Activated naive CD4-positive, alpha-beta T cell treated with anti-CD3 and anti-CD28 coated beads, Interleukin-2, amount 50 U/mL, for 16 hours (primary cell): ENCODE measurements at regions not wholly inside any gene's neighbourhood (a gene's known extent, or its start where the extent isn't known, plus 50 kb on each side); places are given as distances from the start of the nearest gene placed in this dataset.
"Not testable (repeated sequence)": the region's sequence is repeated elsewhere in the genome, so short reads cannot be mapped to it uniquely, and the experiment has no call there.

ENCODE experiments used
- DNase-seq: peaks from one replicate; pipeline ENCODE4 v3.0.0-alpha.2; 2020

DNA sequence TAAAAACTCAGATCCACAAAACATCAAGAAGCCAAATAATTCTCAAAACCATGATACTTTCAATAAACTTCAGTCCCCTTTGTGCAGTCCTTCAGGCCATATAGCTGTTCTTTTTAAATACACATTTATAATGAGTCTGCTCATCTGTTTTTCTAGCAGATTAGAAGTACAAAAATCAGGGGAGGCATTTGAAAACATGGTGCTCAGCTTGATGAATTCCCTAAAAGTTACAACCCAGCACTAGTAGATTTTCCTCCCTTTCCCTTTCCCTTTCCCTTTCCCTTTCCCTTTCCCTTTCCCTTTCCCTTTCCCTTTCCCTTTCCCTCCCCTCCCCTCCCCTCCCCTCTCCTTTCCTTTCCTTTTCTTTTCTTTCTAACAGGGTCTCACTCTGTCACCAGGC lies 884.6 kb upstream of the AMELY start:
- DNase-seq: no peak

DNA sequence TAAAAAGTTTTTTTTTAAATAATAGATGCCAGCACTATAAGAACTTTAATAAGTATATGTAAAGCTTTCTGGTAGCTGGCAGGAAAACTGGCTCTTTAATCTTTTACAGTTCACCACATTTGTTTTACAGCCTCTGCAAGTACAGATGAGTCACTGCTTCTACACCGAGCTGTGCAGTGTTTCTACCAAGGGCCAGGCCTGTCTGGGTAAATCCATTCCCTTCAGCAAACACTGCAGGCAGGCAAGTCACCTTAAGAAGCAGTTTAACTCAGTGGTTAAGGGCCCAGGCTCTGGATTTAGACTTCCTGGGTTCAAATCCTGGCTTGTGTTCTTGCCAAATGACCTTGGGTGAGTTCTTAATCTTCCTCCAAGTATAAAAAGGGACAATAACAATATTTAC lies 882.9 kb upstream of the AMELY start:
- no peak for DNase-seq

DNA sequence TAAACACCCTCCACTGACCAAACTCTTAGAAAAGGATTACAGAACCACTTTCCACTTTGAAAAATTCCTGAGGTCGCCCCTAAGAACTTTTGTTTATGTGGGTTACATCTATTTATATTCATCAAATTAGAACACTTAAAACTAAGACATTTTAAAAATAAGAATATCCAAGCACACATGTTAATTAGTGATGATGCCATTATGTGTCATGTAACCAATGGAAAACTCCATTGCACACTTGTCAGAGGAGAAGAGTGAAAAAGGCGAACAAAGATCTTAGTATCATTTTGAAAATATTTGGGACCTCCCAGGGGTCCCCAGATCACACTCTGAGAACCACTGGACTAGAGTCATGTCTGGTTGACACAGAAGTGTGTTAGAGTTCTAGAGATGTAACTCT lies 882.4 kb upstream of the AMELY start:
- DNase-seq: no peak

GRCh38 chrY:7792431-7792830 lies 880.9 kb upstream of the AMELY start:
- DNase-seq: no peak

GRCh38 chrY:7781501-7781900 lies 869.9 kb upstream of the AMELY start:
- DNase-seq: no peak

DNA sequence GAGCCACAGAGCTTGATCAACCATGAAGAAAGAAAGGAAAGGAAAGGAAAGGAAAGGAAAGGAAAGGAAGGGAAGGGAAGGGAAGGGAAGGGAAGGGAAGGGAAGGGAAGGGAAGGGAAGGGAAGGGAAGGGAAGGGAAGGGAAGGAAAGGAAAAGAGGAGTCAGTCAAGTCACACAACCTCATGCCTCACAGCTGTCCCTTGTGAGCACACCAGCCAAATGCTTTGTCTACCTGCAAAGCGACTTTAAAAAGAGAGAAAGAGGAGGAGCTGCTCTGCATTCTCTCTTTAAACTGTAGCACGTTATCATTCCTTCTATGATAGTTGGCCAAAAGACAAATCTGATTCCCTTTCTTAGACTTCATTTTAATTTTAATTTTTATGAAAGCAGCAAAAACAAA lies 863.9 kb upstream of the AMELY start:
- not testable (repeated sequence) for DNase-seq

DNA sequence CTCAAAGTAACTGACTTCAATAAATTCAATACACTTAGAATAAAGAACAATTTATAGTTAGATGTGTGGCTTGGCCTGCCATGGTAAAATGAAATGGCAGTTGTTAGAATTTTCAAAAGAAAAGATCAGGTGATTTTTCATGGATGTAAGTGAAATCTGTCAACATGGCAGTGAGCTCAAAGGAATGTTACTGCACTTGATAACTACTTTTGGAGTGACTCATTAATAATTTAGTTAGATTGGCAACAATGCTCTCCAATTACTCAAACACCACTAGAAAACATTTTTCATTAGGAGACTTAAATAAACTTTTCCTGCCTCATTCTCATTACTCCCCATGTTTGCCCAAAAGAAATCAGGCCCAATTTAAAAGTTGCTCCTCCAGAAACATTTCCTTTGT lies 860.2 kb upstream of the AMELY start:
- no peak for DNase-seq

DNA sequence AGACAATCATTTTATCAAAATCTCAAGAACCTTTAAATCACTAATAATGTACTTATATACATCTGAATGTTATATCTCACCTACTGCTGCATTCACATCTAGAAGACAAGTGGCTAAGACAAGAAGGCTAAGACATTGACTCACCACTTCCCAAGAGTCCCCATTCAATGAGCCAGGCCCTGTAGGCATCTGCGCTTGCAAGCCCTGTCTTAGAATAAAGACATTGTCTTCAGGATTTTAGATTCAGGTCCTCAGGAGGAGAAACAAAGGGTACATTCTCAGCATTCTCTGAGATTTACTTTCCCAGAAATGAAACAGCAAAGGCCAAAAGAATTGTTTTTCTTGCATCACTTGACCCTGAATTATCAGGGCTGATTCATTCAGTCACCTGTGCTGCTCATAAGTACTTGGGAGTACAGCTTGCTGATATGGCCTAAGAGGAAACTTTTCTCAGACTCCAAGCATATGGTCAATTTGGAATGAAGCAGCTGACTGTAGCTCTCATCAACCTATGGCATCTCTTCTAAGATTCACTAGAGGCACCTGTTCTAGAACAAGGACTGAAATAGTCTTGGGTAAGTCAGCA lies 858.3 kb upstream of the AMELY start:
- DNase-seq: no peak

DNA sequence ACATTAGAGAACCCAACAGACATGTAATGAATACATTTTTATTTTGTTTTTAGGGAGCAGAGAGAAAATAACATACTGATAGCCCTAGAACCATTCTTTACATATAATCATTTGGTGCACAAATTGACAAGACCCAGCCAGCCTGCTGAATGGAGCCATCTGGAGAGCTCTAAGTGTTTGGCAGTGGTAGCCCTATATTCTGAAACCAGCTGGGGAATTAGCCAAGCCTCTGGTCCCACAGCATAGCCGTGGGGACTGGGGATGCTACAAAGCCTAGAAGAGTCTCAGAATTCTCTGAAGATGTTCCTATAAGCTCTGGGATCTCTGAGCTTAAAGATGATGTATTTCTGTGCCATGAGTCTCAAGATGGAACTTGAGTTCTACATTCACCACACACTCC lies 857.3 kb upstream of the AMELY start:
- no peak for DNase-seq

- DNase-seq: no peak
Observed at GRCh38 chrY:7753711-7754110, 842.2 kb upstream of the AMELY start.

GRCh38 chrY:7746781-7747180 lies 835.2 kb upstream of the AMELY start:
- DNase-seq: no peak

DNA sequence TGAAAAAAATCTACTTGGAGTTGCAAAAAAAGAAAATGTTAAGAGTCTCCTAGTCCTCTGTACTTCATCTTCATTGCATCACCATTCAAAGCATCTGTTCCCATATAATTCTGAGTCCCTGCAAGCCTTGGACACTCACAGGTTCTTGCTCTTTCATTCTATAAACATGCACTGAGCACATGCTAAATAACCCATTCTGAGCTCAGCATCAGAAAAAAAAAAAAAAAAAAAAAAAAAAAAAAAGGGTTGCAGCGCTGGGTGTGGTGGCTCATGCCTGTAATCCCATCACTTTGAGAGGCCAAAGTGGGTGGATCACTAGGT lies 834.0 kb upstream of the AMELY start:
- DNase-seq: no peak

- no peak for DNase-seq
Observed at GRCh38 chrY:7744691-7745580, 833.4 kb upstream of the AMELY start.

DNA sequence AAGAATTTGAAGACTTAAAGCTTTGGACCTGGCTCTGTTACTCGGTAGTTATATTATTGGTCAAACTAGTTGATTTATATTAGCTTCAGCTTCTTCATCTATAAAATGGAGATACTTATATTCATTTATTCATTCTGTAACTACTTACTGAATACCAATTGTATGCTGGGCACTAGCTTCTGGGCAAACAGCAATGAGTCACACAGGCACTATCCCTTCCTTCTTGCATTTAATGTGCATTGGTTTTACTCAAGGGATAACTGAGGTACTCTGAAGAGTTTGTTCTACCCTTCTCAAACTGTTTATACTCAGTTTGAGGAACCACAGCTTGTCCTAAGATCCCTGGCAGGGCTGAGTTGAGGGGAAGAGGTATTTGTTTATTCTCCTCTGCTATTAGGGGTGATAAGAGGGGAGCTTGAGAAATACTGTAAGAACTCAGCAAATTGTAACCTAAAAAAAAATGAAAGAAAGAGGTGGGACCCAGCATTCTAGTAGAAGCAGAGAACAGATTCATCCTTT lies 825.4 kb upstream of the AMELY start:
- DNase-seq: no peak

DNA sequence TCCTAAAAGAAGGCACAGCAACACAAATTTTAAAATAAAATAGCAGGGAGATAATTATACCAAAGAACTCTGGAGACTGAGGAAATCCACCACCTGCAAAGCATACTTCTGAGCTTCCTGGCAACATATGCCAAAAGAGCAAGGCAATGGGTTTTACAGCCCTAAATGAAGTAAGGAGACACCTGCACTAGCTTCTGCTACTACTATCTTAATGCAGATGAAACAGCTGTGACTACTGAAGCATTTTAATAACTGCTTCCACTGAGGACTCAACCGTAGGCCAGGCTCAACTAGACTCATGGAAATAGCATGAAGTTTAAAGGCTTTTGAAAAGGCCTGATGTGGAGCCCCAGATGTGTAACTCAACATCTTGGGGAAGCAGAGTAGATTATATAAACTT lies 820.1 kb upstream of the AMELY start:
- DNase-seq: no peak

DNA sequence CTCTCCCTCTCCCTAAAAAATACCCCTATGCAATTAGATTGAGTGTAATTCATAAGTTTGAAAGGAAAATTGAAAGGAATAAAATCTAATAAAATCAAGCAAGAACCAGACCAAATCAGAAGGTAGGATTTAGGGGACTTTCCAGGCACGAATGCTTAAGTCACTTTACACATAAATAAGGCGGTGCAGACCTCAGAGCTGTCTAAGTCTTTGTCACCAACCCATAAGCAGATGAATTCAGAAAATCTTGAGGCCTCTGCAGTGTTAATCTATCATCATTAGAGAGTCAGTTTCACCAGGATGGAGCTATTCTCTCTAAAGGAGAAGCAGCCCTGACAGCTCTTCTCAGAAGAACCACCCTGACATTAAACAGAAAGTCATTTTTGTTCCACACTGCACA lies 819.1 kb upstream of the AMELY start:
- no peak for DNase-seq

DNA sequence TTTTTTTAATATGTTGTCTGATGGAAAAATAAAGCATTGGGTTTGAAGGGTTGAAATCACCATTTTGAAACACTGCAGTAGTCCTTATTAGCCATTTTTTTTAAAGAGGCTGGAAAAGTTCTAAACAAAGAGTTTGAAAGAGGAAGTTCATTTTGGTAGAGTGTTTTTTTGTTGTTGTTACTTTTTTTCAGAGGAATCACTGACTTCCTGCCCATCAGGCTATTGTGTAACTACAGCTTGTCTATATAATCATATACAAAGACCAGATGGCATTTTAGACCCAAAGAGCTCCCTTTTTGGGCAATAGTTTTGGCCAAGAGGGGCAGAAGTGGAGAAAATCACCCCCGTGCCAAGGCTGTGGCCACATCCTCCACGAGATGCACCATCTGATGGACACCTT lies 818.5 kb upstream of the AMELY start:
- DNase-seq: no peak

DNA sequence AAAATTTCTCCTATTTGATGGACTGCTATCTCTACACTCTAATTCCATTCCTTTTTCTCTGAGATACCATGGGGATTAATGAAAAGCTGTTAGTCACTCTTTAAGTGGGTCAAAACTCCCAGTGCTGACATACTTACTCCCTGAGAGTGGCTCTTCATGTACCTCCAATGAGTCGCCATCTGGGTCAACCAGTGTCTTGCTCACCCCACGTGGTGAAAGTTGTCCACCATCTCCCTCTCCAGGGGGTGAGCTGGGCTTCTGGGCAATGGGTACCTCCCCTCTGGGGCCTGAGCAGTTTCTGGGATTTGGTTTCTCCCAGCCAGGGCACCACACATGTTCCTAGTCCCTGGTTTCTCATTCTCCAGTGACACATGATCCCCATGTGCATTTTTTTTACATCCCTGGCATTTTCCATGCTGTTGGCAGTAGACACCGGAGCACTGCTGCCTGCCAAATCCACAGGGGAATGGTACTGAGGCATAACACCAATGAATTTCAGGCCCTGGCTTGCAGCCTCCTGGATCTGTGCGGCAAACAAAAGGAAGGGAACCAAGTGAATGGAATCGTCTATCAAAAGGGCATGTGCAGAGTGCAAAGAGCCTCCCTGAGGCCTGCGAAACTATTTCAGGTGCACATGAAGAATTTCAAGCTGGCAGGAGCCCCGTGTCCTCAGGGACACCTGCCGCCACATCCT lies 817.9 kb upstream of the AMELY start:
- no peak for DNase-seq

- DNase-seq: peak; percentile 13
Observed at GRCh38 chrY:7728935-7729317, 817.4 kb upstream of the AMELY start.

GRCh38 chrY:7725791-7726460 lies 814.4 kb upstream of the AMELY start:
- DNase-seq: no peak

DNA sequence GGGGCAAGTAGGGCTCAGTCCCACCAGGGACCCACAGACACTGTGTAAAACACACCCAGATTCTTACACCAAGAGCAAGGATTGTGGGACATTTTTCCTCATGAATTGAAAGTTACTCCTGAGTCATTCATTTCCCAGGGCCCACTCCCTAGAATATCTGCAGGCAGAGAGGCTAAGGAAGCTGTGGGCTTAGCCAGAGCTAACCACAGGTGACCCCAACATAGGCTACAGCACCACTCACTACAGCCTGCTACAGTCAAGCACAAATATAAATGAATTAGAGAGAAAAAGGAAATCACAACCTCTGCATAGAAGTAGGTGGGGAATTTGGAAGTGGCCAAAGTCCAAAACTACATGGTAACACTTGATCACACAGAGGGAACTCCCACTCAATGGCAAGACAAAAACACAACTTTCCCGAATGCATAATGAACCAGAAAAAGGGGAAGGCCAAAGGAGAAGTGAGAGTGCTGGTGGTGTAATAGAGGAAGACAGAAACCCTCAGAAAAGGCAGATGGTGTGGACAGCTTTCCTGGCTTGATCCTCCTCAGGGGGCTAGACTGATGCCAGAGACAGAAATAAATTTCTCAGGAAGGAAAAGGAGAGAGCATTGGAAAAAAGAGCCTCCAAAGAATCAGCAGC lies 812.6 kb upstream of the AMELY start:
- no peak for DNase-seq

DNA sequence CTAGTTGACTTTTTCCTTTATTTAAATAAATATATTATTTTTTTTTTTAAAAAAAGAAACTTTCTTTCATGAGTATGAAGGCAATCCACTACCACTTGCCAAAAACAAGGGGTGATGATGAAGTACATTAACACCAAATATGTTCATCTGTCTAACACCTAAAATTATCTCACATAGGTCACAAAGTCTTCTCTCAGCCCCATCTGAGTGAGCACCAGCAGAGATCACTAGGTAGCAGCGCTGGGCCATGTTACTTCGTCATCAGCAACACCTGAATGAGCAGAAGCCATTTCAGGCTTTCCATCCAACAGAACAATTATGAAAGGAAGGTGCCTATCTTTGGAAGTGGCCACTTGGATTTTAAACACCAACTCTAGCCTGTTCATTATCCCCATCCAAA lies 811.6 kb upstream of the AMELY start:
- no peak for DNase-seq

DNA sequence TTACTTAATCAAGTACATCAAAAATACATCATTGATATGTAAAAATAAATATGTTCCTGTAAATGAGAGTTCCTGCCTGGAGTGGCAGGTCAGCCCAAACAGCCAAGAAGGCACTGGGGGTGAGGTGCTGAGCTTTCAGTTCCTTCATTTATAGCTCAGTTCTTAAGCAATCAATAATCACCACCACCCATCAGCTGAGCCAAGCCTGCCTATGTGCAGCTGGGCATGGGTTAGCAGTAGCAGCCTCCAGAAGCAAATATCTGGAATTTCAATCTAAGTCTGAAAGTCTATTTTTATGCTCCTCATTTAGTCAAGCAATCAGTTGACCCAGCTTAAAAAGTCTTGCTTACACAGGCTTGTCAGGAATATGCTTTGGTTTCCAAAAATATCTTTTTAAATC lies 811.0 kb upstream of the AMELY start:
- no peak for DNase-seq
